Panc1 (cell line): ENCODE measurements at regions not wholly inside any gene's neighbourhood (a gene's known extent, or its start where the extent isn't known, plus 50 kb on each side); places are given as distances from the start of the nearest gene placed in this dataset.

Experiments
- ATAC-seq: fragments of 200-7000 bp; cut with Tn5 transposase; 2 replicates; pipeline ENCODE4 v1.9.1; 2020; ENCODE audit warnings: mild to moderate bottlenecking, moderate library complexity
- BruUV-seq: library from RNA; stranded (reverse); fragments of 400-500 nt; replicated peaks from 2 replicates; lab custom pipeline; 2021; lab: Mats Ljungman, UMichigan
- CTCF ChIA-PET: fragments of 300-600 bp; sonication (Branson Sonifier 250); formaldehyde crosslinking; loops from one replicate; lab custom pipeline; 2022; ENCODE audit warnings: antibody characterized with exemption; lab: Charles Lee
- POLR2A ChIA-PET: fragments of 300-600 bp; sonication (Branson Sonifier 250); formaldehyde crosslinking; loops from one replicate; lab custom pipeline; 2022; ENCODE audit warnings: antibody characterized with exemption; lab: Charles Lee
- DNase-seq: peaks from one replicate; pipeline ENCODE4 v3.0.0-alpha.2; 2010; ENCODE audit warnings: low read depth, low spot score
- H3K27ac ChIP-seq: 2 replicates; pipeline ENCODE4 v1.5.1; 2011; ENCODE audit warnings: mild to moderate bottlenecking, low read length, inconsistent platforms
- H3K27me3 ChIP-seq: fragments of 200-500 bp; sonication (Bioruptor generic); 2 replicates; pipeline ENCODE4 v1.6.0; 2014; ENCODE audit warnings: low read length, inconsistent platforms; ENCODE audit not compliant: control insufficient read depth, insufficient read depth
- H3K36me3 ChIP-seq: fragments of 200-500 bp; sonication (Bioruptor generic); 2 replicates; pipeline ENCODE4 v1.5.1; 2014; ENCODE audit warnings: inconsistent platforms, mild to moderate bottlenecking, low read length, moderate library complexity; ENCODE audit not compliant: control insufficient read depth, insufficient read depth
- H3K4me1 ChIP-seq: 2 replicates; pipeline ENCODE4 v1.5.1; 2011; ENCODE audit warnings: inconsistent platforms, mild to moderate bottlenecking, low read length, moderate library complexity; ENCODE audit not compliant: control insufficient read depth, insufficient read depth
- H3K4me3 ChIP-seq, 2 experiments: 2 replicates each; pipeline ENCODE4 v1.5.1; 2011 to 2012; ENCODE audit warnings: low read depth in 2 of 2, low read length in 2 of 2, mild to moderate bottlenecking in 2 of 2, inconsistent platforms in 1 of 2, moderate library complexity in 1 of 2
- H3K9me3 ChIP-seq: fragments of 200-500 bp; sonication (Bioruptor generic); 2 replicates; pipeline ENCODE4 v1.5.1; 2014; ENCODE audit warnings: low read depth, mild to moderate bottlenecking, inconsistent platforms, low read length, moderate library complexity; ENCODE audit not compliant: control insufficient read depth, insufficient read depth
- CTCF ChIP-seq: fragments of 450-650 bp; IDR thresholded peaks from 2 replicates; pipeline ENCODE4 v1.5.1; 2017; ENCODE audit warnings: mild to moderate bottlenecking
- POLR2AphosphoS5 ChIP-seq: IDR thresholded peaks from 2 replicates; pipeline ENCODE4 v1.6.1; 2012; ENCODE audit warnings: mild to moderate bottlenecking, low read depth, low read length, moderate library complexity
- SIN3A ChIP-seq: IDR thresholded peaks from 2 replicates; pipeline ENCODE4 v1.6.1; 2012; ENCODE audit warnings: low read depth, mild to moderate bottlenecking, low read length, moderate library complexity, borderline replicate concordance; ENCODE audit not compliant: insufficient read depth
- TCF7L2 ChIP-seq: IDR thresholded peaks from 2 replicates; pipeline ENCODE4 v1.6.1; 2011; ENCODE audit warnings: mild to moderate bottlenecking, low read depth, low read length, inconsistent platforms
- in situ Hi-C: cut with HindIII; loops from 2 replicates; pipeline ENCODE4 v1.10.0; 2016; ENCODE audit warnings: low sequenced_read_pairs, low pct_unique_long_range_greater_than_20kb
- intact Hi-C: fragments of 100-400 bp; cut with micrococcal nuclease; formaldehyde crosslinking; loops from one replicate; pipeline ENCODE4 v1.10.0; 2022; ENCODE audit not compliant: unreplicated experiment
- TF ChIP-seq, protein P1 (sequence below), 2 experiments: IDR thresholded peaks; 2 replicates each; pipeline ENCODE4 v1.6.1; 2011 to 2012; ENCODE audit warnings: low read depth in 2 of 2, control low read depth in 1 of 2, low read length in 1 of 2, mild to moderate bottlenecking in 1 of 2, moderate library complexity in 1 of 2; ENCODE audit not compliant: insufficient read depth in 1 of 2

- TF ChIP-seq POLR2AphosphoS5 (no peak), TCF7L2 (no peak), SIN3A (no peak), CTCF (no peak)
- TF ChIP-seq, protein P1, sequence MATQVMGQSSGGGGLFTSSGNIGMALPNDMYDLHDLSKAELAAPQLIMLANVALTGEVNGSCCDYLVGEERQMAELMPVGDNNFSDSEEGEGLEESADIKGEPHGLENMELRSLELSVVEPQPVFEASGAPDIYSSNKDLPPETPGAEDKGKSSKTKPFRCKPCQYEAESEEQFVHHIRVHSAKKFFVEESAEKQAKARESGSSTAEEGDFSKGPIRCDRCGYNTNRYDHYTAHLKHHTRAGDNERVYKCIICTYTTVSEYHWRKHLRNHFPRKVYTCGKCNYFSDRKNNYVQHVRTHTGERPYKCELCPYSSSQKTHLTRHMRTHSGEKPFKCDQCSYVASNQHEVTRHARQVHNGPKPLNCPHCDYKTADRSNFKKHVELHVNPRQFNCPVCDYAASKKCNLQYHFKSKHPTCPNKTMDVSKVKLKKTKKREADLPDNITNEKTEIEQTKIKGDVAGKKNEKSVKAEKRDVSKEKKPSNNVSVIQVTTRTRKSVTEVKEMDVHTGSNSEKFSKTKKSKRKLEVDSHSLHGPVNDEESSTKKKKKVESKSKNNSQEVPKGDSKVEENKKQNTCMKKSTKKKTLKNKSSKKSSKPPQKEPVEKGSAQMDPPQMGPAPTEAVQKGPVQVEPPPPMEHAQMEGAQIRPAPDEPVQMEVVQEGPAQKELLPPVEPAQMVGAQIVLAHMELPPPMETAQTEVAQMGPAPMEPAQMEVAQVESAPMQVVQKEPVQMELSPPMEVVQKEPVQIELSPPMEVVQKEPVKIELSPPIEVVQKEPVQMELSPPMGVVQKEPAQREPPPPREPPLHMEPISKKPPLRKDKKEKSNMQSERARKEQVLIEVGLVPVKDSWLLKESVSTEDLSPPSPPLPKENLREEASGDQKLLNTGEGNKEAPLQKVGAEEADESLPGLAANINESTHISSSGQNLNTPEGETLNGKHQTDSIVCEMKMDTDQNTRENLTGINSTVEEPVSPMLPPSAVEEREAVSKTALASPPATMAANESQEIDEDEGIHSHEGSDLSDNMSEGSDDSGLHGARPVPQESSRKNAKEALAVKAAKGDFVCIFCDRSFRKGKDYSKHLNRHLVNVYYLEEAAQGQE (IDR thresholded peaks at IDR 0.05; ENCODE audit: insufficient read depth in 1 of 2, low read depth in 2 of 2, low read length in 1 of 2) = no peak
- no peak overlapping the region for H3K27ac ChIP-seq
- intact Hi-C loops (no loop called here), in situ Hi-C loops (no loop called here)
- POLR2A ChIA-PET = no interaction called here
- no peak overlapping the region for H3K4me3 ChIP-seq
- H3K36me3 ChIP-seq = no peaks in the 10 kb centered on the region
- CTCF ChIA-PET = no interaction called here
- no peaks in the 10 kb centered on the region for H3K9me3 ChIP-seq
- H3K27me3 ChIP-seq = no peaks in the 10 kb centered on the region
- DNase-seq = no peak
- no peaks in the 10 kb centered on the region for H3K4me1 ChIP-seq
- no TSS peak for BruUV-seq
- no peak for ATAC-seq
Observed at GRCh38 chr9:95649801-95650213, 133.0 kb upstream of the PTCH1 start.

- in situ Hi-C loops (no loop called here), intact Hi-C loops (no loop called here)
- Histone ChIP-seq H3K4me3 (no peak overlapping the region), H3K27ac (no peak overlapping the region), H3K27me3 (no peaks in the 10 kb centered on the region), H3K36me3 (no peaks in the 10 kb centered on the region), H3K9me3 (no peaks in the 10 kb centered on the region), H3K4me1 (no peaks in the 10 kb centered on the region)
- no TSS peak for BruUV-seq
- ChIA-PET POLR2A (no interaction called here), CTCF (no interaction called here)
- TF ChIP-seq SIN3A (no peak), TCF7L2 (no peak), POLR2AphosphoS5 (no peak), CTCF (no peak)
- TF ChIP-seq, protein P1 (IDR thresholded peaks at IDR 0.05; ENCODE audit: insufficient read depth in 1 of 2, low read depth in 2 of 2, low read length in 1 of 2) = no peak
- ATAC-seq (no peak), DNase-seq (no peak)
Observed at GRCh38 chr9:95648225-95648624, 131.5 kb upstream of the PTCH1 start.
